HG03159 (cell line): ENCODE measurements at regions not wholly inside any gene's neighbourhood (a gene's known extent, or its start where the extent isn't known, plus 50 kb on each side); places are given as distances from the start of the nearest gene placed in this dataset.
A peak's percentile ranks its signal among the peaks of the same experiment; 100 is the strongest.

Experiments used
- ATAC-seq: cut with Tn5 transposase; IDR thresholded peaks from one replicate; pipeline ENCODE4 v1.9.1; 2021; ENCODE audit warnings: mild to moderate bottlenecking, moderate library complexity; ENCODE audit not compliant: unreplicated experiment

DNA sequence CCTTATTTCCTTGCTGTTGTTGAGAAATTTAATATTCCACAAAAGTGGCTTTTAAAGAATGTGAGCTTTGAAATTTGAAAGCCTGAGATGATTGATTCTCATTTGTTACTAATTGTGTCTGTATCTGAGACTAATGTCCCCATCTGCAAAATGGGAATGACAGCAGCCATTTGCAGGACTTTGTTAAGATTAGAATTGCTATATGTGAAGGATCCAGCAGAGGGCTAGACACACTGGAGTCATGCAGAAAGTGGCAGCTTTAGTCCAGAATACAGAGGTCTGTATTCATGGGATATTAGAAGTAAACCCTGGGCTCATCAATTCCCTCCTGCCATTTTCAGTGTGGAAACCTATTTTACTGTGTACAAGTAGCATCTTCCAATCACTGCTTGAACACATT lies 296.5 kb upstream of the GYPC start:
- ATAC-seq: peak; percentile 86

DNA sequence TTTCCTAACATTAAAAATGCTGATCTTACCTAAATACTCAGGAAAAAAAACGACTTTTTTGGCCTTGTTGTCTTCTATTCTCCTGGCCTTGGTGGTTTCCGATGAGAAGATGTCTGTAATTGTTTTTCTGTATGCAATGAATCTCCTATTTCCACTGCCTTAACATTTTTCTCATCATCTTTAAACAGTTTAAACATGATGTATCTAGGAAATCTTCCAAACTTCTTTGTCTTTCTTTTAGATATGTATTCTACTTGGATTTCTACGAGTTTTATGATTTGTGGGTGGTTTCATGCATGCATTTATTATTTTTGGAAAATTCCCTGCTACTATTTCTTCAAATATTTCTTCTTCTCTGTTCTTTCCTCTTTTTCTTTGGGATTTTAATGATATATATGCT lies 288.6 kb upstream of the GYPC start:
- ATAC-seq: no peak

DNA sequence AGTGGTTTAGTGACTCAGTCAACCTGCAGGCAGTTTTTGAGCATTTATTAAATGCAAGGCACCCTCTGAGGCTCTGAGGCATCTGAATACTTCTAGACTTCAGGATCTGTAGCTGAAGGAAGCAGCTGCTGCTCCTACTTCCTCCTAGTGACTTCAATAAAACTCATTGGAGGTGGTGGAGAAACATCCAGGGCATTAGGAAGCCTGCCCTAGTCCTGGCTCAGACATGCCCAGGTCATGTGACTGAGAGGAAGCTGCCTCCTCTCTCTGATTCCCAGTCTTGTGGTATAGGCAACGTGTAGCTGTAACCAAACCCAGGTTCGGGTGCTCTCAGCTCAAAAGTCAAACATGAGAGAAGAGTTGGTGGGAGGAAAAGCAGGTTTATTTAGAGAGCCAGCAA lies 287.2 kb upstream of the GYPC start:
- ATAC-seq: no peak

DNA sequence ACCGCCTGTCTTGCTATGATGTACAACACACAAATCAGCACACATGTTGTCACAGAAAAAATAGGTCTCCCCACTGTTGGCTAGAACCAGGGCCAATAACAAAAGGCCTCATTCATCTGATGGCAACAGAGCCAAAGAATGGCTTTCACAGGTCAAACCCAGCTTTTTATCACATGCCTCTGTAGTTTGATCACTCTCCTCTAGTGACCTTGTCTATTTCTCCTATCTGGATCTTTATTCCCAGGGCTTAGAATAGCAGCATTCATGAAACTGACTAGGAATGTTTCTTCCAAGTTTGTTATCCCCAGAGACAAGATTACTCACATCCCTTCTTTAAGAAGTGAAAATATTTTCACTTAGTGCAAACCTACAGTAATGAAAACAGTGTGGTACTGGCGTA lies 285.8 kb upstream of the GYPC start:
- ATAC-seq: no peak

DNA sequence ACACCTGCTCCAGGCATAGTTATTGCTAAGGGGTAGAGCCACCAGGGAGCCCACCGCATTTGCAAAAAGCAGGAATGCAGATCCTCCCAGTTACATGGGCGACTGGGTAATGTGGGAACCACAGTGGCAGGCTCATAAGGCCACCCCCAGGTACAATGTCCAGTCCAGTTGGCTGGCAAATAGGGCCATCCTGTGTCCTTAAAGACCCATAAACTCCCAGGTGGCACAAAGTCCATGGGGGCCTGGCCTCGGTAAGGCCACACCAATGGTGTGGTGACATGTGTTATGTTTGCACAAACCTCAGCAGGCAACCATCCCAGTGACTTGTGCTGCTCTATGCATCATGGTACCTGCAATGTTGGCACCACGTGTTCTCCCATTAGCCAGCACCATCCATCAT lies 283.6 kb upstream of the GYPC start:
- no peak for ATAC-seq

DNA sequence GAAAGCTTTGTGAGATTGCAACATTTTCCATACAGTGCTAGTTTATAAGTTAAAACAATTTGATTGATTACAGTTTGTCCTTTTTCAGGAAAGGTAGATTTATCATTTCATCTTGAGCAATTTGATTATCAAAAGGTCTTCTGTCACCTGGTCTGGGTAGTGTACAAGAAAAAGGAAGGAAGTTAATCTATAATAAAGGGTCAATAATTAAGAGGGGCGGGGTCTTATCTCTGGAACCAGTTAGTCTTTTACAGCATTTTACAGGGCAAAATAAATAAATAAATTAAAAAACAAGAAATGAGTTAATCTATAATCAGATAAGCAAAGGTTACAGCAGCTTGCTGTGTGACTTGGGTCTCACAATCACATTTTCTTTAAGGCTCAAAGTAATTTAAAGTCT lies 277.8 kb upstream of the GYPC start:
- no peak for ATAC-seq

DNA sequence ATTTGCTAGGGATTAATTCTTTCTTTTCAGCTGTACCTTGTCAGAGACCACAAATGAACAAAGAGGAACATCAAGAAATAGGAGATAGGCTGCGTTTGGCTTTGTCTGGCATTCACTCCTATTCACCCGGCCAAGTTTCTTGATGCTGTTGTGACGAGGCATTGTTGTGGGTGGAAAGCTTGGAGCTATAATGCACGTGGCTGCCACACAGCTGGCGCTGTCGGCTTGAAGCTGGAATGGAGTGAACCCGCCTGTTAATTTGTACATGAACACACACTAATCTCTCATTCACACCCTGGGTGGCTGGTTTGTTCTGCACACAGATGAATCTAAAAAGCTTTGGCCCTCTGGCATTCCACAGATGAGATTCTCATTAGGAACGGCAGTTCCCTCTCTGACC lies 274.9 kb upstream of the GYPC start:
- no peak for ATAC-seq

DNA sequence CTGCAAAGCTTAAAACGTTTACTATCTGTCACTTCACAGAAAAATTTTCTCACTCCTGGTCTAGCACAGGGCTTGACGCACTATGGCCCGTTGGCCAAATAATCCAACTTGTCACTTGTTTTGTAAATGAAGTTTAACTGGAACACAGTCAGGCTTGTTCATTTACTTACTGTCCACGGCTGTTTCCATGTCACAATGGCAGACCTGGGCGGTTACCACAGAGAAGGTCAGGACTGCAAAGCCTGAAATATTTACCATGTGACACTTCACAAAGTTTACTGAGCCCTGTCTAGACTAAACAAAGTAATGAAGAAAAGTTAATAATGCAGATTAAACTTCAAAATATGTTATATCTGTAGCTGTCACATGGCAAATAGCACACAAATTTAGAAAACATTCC lies 273.0 kb upstream of the GYPC start:
- ATAC-seq: no peak

DNA sequence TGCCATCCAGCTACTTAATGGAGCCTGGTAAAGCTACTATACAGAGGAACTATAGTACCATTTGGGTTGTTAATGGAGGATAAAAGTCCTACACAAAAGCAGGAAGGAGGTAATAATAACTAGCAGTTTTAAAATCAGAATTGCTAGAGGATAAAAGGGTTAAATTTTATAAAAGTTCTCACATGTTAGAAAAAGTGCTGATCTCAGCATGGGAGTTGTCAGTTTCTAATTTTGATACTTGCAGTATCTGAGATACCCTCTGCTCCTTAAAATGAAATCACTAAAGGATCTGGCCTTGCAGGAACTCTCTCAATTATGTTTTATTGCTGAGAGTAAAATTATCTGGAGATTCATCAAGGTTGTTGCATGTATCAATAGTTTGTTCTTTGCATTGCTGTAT lies 272.2 kb upstream of the GYPC start:
- ATAC-seq: no peak

DNA sequence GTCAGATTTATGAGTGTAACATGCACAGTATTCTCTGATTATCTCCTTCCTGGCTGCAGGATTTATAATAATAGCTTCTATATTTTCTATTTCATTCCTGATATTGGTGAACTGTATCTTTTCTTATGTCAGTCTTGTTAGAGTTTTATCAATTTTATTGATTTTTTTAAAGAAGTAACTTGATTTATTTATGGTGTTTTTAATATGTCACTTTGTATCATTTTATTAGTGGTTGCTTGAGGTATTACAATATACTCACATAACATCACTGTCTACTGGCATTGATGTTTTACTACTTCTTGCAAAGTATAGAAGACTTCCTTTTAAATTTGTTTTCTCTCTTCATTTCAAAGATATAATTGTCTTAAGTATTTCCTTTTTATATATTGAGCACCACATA lies 270.5 kb upstream of the GYPC start:
- ATAC-seq: no peak

DNA sequence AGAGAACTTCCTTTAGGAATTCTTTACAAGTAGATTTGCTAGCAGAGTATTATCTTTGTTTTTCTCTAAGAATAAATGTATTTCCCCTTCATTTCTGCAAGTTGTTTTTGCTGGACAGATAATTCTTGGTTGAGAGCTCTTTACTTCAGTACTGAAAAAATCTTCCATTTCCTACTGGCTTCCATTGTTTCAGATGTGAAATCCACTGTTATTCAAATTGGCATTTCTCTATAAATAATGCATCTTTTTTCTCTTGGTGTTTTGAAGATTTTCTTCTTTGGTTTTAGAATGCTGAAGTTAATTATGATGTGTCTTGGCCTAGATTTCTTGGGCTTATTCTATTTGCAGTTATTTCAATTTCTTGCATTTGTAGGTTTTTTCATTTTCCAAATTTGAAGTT lies 270.0 kb upstream of the GYPC start:
- no peak for ATAC-seq

DNA sequence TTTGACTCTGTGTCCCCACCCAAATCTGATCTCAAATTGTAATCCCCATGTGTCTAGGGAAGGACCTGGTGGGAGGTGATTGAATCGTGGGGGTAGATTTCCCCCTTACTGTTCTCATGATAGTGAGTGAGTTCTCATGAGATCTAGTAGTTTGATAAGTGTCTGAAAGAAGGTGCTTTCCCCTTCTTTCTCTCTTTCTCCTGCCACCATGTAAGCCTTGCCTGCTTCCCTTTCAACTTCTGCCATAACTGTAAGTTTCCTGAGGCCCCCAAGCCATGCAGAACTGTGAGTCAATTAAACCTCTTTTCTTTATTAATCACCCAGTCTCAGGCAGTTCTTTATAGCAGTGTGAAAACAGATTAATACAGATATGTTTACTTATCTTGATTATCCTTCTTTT lies 266.5 kb upstream of the GYPC start:
- ATAC-seq: no peak

DNA sequence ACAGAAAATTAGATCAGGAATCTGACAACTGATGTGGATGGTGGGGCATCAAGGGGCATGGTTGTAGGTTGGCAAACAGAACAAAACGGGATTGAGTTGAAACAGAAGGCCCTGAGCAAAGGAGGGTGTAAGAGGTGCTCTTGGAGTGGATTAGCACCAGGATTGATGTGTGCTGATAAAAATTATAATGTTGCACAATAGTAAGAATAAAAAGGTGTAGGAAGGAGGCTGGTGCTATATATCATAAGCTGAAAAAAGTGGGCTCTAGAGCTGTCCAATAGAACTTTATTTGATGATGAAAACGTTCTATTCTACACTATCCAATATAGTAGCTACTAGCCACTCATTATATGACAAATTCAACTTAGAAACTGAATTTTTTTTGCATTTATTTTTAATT lies 263.1 kb upstream of the GYPC start:
- ATAC-seq: no peak

DNA sequence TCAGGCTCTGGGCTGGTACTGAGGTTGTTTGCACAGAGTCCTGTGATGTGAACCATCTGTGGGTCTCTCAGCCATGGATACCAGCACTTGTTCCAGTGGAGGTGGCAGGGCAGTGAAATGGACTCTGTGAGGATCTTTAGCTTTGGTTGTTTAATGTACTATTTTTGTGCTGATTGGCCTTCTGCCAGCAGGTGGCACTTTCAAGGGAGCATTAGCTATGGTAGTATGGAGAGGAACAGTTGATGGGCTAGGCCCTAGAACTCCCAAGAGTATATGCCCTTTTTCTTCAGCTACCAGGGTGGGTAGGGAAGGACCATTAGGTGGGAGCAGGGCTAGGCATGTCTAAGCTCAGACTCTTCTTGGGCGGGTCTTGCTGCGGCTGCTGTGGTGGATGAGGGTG lies 257.0 kb upstream of the GYPC start:
- no peak for ATAC-seq

DNA sequence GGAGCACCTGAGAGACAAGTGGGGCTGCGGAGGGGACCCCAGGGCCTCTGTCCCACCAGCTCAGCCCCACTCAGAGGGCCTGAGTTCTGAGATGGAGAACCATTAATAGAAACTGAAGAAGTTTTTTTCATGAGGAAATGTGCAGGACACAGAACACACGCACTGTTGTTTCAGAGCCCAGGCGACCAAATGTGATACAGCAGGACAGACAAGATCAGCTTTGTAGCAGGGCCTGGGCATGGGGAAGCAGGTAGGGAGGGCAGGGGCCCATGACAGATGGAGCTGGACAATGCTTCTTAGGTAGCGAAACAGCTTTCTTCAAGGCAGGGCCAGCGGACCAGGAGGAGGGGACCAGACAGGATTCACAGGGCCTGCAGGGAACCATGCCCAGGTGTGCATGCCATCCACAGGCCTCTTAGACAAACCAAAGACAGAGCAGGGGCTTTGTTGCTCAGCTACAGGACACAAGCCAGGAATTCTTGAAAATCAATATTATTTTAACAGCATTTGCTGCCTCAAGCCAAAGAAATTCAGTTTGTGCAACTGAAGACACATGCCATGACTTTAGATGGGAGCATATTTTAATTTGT lies 252.8 kb upstream of the GYPC start:
- no peak for ATAC-seq

DNA sequence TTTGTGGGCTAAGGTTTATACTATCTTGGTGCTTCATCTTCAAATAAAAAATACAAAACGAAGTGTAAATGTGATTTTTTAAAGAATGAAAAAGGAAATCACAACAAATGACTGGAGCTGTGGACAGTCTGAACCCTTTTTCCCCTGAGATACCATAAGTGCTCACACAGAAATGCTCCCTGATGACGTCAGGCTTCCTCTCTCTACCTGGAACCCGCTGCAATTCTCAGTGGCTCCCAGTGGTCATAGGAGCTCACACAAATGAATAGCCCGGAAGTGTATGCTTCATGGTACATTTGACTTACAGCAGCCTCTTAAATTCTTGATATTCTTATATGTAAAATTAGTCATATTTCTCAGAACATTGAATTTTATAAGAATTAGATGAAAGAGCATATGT lies 249.7 kb upstream of the GYPC start:
- ATAC-seq: no peak

DNA sequence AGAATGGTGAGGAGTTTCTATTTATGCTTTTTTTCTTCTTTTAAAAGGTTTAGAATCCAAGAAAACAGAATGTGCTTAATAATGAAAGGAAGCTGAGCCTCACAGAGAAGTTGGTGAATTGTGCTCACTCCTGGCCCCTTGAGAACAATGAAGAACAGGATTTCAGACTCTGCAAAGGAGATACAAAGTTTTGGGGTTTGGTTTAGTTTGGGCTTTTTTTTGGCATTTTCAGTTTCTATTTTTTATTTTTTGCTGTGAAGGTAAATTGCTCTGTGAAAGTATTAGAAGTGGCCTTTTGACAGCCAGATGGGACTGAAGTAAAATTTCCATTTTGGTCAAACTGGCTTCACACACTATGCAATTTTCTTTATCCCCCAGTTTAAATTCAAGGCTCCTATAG lies 247.3 kb upstream of the GYPC start:
- ATAC-seq: no peak

DNA sequence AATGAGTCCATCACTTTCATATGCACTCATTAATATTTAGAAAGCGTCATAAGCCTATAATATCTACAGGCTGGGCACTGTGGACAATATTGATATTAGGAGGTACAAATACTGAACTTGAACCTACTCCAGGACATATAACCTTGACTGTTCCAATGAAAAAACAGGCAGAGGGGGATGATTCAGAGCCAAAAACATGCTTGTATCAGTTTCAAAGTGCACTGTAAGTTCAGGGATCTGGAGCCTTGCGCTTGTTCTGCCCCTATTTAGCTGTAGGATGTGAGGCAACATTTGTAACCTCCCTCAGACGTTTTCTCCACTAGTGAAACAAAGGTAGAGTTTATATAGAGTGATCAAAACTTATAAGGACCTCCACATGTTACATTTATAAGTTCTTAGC lies 246.1 kb upstream of the GYPC start:
- no peak for ATAC-seq

DNA sequence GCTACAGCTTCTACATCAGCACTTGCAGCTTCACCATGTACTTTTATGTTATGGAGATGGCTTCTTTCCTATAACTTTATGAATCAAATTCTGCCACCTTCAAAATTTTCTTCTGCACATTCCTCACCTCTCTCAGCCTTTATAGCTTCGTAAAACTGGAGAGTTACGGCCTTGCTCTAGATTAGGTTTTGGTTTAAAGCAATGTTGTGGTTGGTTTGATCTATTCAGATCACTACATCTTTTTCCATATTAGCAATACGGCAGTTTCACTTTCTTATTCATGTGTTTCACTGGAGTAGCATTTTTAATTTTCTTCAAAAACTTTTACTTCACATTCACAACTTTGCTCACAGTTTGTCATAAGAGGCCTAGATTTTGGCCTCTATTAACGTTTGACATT lies 242.9 kb upstream of the GYPC start:
- ATAC-seq: no peak

DNA sequence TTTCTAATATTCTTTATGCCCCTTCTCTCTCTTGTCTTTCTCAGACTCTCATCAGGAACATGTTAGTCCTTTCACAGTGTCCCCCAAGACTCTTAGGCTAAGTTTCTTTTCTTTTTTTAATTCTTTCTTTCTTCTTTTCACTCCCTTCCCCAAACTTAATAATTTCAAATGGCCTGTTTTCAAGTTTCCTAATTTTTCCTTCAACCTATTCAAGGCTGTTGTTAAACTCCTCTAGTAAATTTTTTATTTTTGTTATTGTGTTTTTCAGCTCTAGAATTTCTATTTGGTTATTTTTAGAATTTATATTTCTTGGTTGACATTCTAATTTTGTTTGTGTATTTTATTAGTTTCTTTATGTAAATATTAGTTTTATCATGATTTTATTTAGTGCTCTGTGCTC lies 236.6 kb upstream of the GYPC start:
- ATAC-seq: no peak

DNA sequence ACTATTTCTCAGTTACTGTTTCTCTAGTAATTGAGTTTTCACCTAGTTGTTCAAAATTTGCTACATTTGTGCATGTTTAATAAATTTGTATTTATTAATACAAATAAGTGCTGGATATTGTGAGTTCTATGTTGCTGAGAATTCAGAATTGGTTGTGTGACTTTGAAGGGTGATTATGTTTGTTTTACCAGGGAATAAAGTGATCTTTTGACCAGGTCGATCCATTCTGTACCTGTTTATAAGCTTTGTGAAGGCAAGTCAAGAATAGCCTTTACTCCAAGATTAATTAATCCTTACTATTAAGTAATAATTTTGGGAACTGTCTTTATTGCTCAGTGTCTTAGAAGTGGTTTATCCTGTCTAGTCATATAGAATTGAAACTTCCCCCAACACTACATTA lies 230.0 kb upstream of the GYPC start:
- no peak for ATAC-seq

DNA sequence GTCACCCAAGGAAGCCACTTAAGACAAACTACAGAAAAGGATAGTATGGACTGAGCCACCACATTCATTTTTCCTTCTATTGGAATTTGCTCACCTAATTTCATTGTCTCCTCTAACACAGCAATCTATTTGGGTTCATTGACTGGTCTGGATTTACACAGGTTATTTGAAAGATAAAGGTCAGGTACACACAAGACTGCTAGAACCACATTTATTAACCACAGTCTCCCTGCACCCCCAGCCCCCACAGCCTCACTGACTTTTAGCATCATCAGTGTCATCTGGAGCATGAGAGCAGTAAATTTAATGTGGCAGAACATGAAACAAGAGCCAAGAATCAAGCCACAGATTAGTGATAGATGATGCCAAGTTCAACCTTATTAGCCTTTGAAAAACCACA lies 226.9 kb upstream of the GYPC start:
- ATAC-seq: no peak

DNA sequence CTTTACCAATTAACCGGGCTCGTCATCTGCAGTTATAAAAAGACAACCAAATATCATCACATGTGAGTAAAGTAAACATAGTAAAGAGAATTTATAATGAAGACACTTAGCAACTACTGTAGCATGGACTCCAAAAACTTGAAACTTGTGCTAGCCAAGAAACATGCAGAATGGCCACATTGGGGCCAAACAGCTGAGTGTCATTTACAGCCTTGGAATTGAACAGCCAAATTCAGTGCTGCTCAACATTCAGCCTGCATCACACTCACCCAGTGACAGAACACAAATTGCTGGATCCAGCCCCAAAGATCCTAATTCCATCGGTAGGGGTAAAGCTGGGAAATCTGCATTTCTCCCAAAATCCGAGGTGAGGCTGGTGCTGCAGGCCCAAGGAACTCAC lies 224.8 kb upstream of the GYPC start:
- no peak for ATAC-seq

DNA sequence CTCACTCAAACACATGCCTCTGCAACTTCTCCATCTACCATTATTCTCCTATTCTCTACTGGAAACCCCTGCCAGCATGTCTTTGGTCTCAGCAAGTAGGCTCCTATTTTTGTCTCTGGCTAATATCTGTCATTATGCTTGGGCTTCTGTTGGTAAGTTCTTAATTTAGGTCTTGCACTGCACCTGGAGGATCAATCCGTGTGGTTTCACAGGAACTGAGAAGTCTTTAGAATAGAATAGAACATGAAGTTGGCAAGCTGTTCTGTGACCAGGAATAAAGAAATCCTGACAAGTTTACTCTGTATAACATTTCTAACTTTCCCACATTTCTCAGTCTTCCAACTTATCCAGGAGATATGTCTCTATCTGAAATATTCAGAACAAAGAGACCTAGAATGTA lies 219.5 kb upstream of the GYPC start:
- no peak for ATAC-seq
